Neutrophil (primary cell): ENCODE measurements at regions not wholly inside any gene's neighbourhood (a gene's known extent, or its start where the extent isn't known, plus 50 kb on each side); places are given as distances from the start of the nearest gene placed in this dataset.

Experiments used
- H3K27ac ChIP-seq: fragments of 200-600 bp; sonication (generic); 2 replicates; pipeline ENCODE4 v1.5.1; 2016; ENCODE audit warnings: mild to moderate bottlenecking, moderate library complexity
- H3K27me3 ChIP-seq: fragments of 200-600 bp; sonication (generic); 2 replicates; pipeline ENCODE4 v1.6.0; 2016; ENCODE audit warnings: mild to moderate bottlenecking
- H3K36me3 ChIP-seq: fragments of 200-600 bp; sonication (generic); 2 replicates; pipeline ENCODE4 v1.5.1; 2017
- H3K4me1 ChIP-seq, 2 experiments: fragments of 200-600 bp in 1 of 2; sonication (generic) in 1 of 2; 1 replicate in 1 of 2; 2 replicates in 1 of 2; pipeline versions ENCODE4 v1.5.1 to v1.6.1; 2013 to 2016; ENCODE audit warnings: low read depth in 1 of 2, low read length in 1 of 2, mild to moderate bottlenecking in 1 of 2, moderate library complexity in 1 of 2; ENCODE audit not compliant: control insufficient read depth in 1 of 2, insufficient read depth in 1 of 2
- H3K4me3 ChIP-seq, 2 experiments: fragments of 200-600 bp in 1 of 2; sonication (generic) in 1 of 2; 1 replicate in 1 of 2; 2 replicates in 1 of 2; pipeline ENCODE4 v1.5.1; 2013 to 2016; ENCODE audit warnings: low read depth in 1 of 2, low read length in 1 of 2, mild to moderate bottlenecking in 1 of 2, moderate library complexity in 1 of 2
- H3K9me3 ChIP-seq: fragments of 200-600 bp; sonication (generic); 2 replicates; pipeline ENCODE4 v1.5.1; 2016
- CTCF ChIP-seq: fragments of 200-600 bp; sonication (generic); IDR thresholded peaks from 2 replicates; pipeline ENCODE4 v1.5.1; 2016; ENCODE audit warnings: antibody characterized with exemption

DNA sequence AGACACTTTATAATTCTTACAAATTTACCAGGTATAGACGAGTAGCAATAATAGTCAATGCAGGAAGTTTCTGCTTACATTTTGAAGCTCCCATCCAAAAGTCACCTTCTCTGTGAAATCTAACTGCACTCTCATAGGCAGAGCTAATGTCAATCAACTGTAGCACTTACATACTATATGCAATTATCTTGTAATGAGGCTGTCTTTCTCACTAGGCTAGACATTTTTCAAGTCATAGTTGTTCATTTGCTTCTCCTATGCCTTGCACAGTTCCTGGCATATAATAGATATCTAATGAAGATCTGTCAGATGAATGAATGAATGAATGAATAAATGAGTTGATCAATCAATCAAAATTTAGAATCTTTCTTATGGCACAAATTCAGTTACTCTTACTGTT is 273.0 kb upstream of the DAB1 start:
- no peak for TF ChIP-seq CTCF
- no peaks in the 10 kb centered on the region for H3K4me1 ChIP-seq
- H3K27ac ChIP-seq = no peak overlapping the region
- no peaks in the 10 kb centered on the region for H3K9me3 ChIP-seq
- no peaks in the 10 kb centered on the region for H3K27me3 ChIP-seq
- H3K4me3 ChIP-seq = no peak overlapping the region
- H3K36me3 ChIP-seq = no peaks in the 10 kb centered on the region

GRCh38 chr1:57696043-57696442 is 272.2 kb upstream of the DAB1 start:
- TF ChIP-seq CTCF = no peak
- H3K4me3 ChIP-seq = no peak overlapping the region
- H3K27me3 ChIP-seq = no peaks in the 10 kb centered on the region
- H3K4me1 ChIP-seq = no peaks in the 10 kb centered on the region
- H3K9me3 ChIP-seq = no peaks in the 10 kb centered on the region
- no peak overlapping the region for H3K27ac ChIP-seq
- no peaks in the 10 kb centered on the region for H3K36me3 ChIP-seq

DNA sequence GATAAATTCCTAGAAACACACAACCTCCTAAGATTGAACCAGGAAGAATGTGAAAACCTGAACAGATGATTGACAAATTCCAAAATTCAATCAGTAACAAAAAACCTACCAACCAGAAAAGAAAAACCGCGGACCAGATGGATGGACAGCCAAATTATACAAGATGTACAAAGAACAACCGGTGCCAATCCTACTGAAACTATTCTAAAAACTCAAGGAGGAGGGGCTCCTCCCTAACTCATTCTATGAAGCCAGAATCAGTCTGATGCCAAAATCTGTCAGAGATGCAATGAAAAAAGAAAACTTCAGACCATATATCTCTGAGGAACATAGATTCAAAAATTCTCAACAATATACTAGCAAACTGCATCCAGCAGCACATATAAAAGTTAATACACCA is 262.4 kb upstream of the DAB1 start:
- Histone ChIP-seq H3K36me3 (no peaks in the 10 kb centered on the region), H3K27me3 (no peaks in the 10 kb centered on the region), H3K4me1 (no peaks in the 10 kb centered on the region), H3K27ac (no peak overlapping the region), H3K9me3 (no peaks in the 10 kb centered on the region), H3K4me3 (no peak overlapping the region)
- no peak for TF ChIP-seq CTCF

- TF ChIP-seq CTCF = no peak
- Histone ChIP-seq H3K4me1 (no peaks in the 10 kb centered on the region), H3K27ac (no peak overlapping the region), H3K4me3 (no peak overlapping the region), H3K27me3 (no peaks in the 10 kb centered on the region), H3K36me3 (no peaks in the 10 kb centered on the region), H3K9me3 (no peaks in the 10 kb centered on the region)
Measured at GRCh38 chr1:57683037-57683942, 259.4 kb upstream of the DAB1 start.

DNA sequence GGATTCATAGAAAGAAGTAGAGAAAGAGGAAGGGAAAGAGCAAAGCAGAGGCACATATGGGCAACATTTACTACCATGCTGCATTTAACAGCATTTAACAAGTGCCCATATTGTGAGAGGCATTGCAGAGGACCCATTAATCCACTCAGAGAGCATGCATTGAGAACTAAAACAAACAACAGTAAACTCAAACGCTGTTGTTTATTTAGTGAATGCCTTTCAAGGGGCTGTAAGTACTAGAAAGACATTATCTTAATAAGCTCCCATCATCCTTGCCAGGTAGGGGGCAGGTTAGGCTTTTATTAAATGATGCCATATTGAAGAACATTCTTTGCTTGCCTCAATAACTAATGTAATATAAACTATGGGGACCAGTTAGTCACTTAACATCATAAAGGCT is 254.3 kb upstream of the DAB1 start:
- no peaks in the 10 kb centered on the region for H3K4me1 ChIP-seq
- no peak overlapping the region for H3K27ac ChIP-seq
- no peaks in the 10 kb centered on the region for H3K9me3 ChIP-seq
- H3K4me3 ChIP-seq = no peak overlapping the region
- TF ChIP-seq CTCF = no peak
- no peaks in the 10 kb centered on the region for H3K36me3 ChIP-seq
- H3K27me3 ChIP-seq = no peaks in the 10 kb centered on the region
